NT2/D1 (cell line): ENCODE measurements at regions not wholly inside any gene's neighbourhood (a gene's known extent, or its start where the extent isn't known, plus 50 kb on each side); places are given as distances from the start of the nearest gene placed in this dataset.

ENCODE experiments used
- YY1 ChIP-seq: IDR thresholded peaks from 2 replicates; pipeline ENCODE4 v1.6.1; 2011; ENCODE audit not compliant: insufficient read length, insufficient read depth
- ZNF274 ChIP-seq: IDR thresholded peaks from 2 replicates; pipeline ENCODE4 v1.6.1; 2011; ENCODE audit warnings: mild to moderate bottlenecking, low read depth, low read length

DNA sequence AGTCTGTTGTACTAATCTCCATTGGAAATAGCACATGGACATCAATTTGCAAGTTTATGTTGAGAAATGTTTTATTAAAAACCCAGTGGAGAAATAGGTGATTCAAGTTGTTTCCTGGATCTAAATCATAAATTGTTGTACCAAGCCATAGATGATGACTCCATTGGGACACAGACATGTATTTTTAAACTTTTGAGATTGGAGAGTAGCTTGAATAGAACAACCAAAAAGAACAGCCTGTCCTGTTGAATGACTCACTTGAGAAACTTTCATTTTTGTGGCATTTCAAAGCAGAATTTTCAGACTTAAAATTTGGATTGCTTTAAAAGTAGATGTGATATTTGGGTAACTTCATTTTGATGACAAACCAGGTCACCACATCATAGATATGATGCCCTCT, 197.5 kb downstream of the GPAM start:
- TF ChIP-seq YY1 (no peak), ZNF274 (no peak)
